ENCODE measurements at regions not wholly inside any gene's neighbourhood (a gene's known extent, or its start where the extent isn't known, plus 50 kb on each side); places are given as distances from the start of the nearest gene placed in this dataset.

DNA sequence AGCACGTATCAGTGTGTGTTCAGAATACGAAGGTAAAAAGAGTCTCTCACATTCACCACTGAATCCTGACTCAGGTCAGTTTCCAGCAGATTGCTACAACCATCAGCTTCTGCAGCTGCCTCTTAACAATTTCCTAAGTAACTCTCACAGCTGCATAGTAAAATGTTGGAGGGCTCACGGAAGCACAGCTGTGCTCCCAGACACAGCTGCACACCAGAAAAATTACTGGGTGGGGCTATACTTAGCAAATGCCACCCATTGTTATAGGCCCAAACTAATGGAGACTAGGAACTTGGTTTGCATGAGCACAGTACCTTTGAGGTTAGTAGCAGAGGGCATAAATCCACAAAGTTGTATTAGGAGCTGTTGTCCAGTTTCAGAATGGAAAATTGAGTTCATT is 153.9 kb upstream of the ERBB4 start:
- Histone ChIP-seq H3K4me3 (no peak overlapping the region), H4K20me1 (ENCODE audit: low read depth) (no peaks in the 10 kb centered on the region), H2AFZ (replicated peaks) (peak overlapping the region; percentile 36), H3K27me3 (no peaks in the 10 kb centered on the region), H3K4me1 (peaks cover 11% of the 10 kb centered on the region), H3K4me2 (peak overlapping the region; percentile 39), H3K36me3 (no peaks in the 10 kb centered on the region), H3K9me3 (ENCODE audit: low read depth) (no peaks in the 10 kb centered on the region), H3K9ac (no peak overlapping the region), H3K27ac (no peak overlapping the region), H3F3A (ENCODE audit: low read depth) (no peaks in the 10 kb centered on the region), H3K79me2 (ENCODE audit: low read depth) (no peaks in the 10 kb centered on the region)
- Mint-ChIP-seq H3K27ac (peak overlapping the region; percentile 85), H3K4me3 (peak overlapping the region; percentile 34), H3K9me3 (peaks cover 3% of the 10 kb centered on the region), H3K4me1 (peaks cover 12% of the 10 kb centered on the region), H3K36me3 (no peaks in the 10 kb centered on the region), H3K27me3 (ENCODE audit: insufficient read depth, low read depth) (no peaks in the 10 kb centered on the region)
- peak; percentile 18 for DNase-seq (ENCODE audit: low spot score)
- TF ChIP-seq, protein P1, sequence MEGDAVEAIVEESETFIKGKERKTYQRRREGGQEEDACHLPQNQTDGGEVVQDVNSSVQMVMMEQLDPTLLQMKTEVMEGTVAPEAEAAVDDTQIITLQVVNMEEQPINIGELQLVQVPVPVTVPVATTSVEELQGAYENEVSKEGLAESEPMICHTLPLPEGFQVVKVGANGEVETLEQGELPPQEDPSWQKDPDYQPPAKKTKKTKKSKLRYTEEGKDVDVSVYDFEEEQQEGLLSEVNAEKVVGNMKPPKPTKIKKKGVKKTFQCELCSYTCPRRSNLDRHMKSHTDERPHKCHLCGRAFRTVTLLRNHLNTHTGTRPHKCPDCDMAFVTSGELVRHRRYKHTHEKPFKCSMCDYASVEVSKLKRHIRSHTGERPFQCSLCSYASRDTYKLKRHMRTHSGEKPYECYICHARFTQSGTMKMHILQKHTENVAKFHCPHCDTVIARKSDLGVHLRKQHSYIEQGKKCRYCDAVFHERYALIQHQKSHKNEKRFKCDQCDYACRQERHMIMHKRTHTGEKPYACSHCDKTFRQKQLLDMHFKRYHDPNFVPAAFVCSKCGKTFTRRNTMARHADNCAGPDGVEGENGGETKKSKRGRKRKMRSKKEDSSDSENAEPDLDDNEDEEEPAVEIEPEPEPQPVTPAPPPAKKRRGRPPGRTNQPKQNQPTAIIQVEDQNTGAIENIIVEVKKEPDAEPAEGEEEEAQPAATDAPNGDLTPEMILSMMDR (IDR thresholded peaks at IDR 0.05) = no peak
- TF ChIP-seq EZH2 (IDR thresholded peaks at IDR 0.05) = no peak
- TF ChIP-seq EZH2phosphoT487 (IDR thresholded peaks at IDR 0.05) = no peak

DNA sequence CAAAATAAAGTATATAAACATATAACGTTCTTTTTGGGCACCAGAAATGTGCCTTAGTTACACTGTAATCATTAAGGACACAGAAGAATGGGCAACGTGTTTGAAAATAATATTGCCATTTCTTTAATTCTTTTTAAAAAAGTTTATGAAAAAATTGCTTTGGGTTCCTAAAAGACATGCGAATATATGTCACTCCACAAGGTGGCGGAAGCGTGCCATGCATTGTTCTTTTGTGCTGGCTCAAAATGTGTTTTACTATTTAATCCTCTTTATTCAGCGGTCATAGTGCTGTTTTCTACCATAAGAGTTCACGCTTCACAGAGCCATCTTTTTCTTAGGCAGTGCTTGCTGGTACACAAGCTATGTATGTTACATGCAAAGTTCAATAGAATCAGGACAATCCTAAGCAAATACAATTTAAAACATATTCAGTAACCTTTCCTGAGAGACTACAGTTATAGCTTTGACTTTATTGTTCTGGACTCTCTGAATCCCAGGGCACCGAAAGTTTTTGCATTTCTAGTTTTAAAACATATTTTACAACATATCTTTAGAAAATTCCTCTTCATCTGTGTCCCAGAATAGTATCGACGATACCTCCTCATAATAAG is 147.8 kb upstream of the ERBB4 start:
- H3K4me3 Mint-ChIP-seq = no peak overlapping the region
- no peaks in the 10 kb centered on the region for H3F3A ChIP-seq (ENCODE audit: low read depth)
- H3K9me3 ChIP-seq (ENCODE audit: low read depth) = no peaks in the 10 kb centered on the region
- TF ChIP-seq, protein P1 (IDR thresholded peaks at IDR 0.05) = peak; percentile 95
- TF ChIP-seq EZH2 (IDR thresholded peaks at IDR 0.05) = no peak
- DNase-seq (ENCODE audit: low spot score) = peak; percentile 70
- no peaks in the 10 kb centered on the region for H3K27me3 Mint-ChIP-seq (ENCODE audit: insufficient read depth, low read depth)
- H2AFZ ChIP-seq (replicated peaks) = peak overlapping the region; percentile 67
- H3K4me2 ChIP-seq = no peak overlapping the region
- no peaks in the 10 kb centered on the region for H3K36me3 Mint-ChIP-seq
- H3K36me3 ChIP-seq = no peaks in the 10 kb centered on the region
- no peaks in the 10 kb centered on the region for H4K20me1 ChIP-seq (ENCODE audit: low read depth)
- H3K4me1 Mint-ChIP-seq = peaks cover 5% of the 10 kb centered on the region
- no peak overlapping the region for H3K9ac ChIP-seq
- H3K27ac ChIP-seq = no peak overlapping the region
- H3K9me3 Mint-ChIP-seq = peaks cover 3% of the 10 kb centered on the region
- no peak overlapping the region for H3K4me3 ChIP-seq
- peaks cover 4% of the 10 kb centered on the region for H3K4me1 ChIP-seq
- peak overlapping the region; percentile 77 for H3K27ac Mint-ChIP-seq
- H3K79me2 ChIP-seq (ENCODE audit: low read depth) = no peaks in the 10 kb centered on the region
- H3K27me3 ChIP-seq = no peaks in the 10 kb centered on the region

DNA sequence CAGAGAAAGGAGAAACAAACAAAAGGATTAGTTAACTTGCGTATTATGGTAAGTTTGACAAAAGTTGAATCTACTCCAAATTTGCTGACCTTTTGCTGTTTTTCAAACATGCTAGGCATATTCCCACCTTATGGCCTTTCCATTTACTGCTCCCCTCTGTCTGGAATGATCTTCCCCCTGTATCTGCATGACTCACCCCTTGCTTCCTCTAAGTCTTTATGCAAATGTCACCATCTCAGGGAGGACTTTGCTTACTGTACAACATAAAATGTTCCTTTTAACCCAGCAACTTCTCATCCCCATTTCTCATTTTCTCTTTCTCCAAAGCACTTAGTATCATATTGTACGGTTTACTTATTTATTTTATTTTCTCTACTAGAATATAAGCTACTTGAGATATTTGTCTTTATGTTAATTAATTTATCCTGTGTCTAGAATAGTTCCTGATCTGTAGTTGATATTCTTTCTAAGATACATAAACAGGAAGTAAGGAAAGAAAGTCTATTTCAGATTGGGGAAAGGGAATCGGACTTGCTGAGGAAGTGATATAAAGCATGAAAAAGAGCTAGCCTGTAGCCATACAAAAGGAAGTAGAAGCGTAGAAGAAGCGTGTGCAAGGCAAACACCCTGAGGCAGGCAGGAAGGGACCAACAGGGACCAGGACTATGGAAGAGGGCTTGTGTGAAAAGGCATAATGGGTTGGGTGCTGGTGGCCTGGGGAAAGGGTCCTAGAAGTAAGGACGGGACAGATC is 144.9 kb upstream of the ERBB4 start:
- no peaks in the 10 kb centered on the region for H3K27me3 Mint-ChIP-seq (ENCODE audit: insufficient read depth, low read depth)
- Histone ChIP-seq H3K79me2 (ENCODE audit: low read depth) (no peaks in the 10 kb centered on the region), H3K4me3 (no peak overlapping the region), H4K20me1 (ENCODE audit: low read depth) (no peaks in the 10 kb centered on the region), H3K27me3 (no peaks in the 10 kb centered on the region), H3K27ac (no peak overlapping the region), H3F3A (ENCODE audit: low read depth) (no peaks in the 10 kb centered on the region), H3K9ac (no peak overlapping the region), H3K4me1 (peaks cover 4% of the 10 kb centered on the region), H3K4me2 (no peak overlapping the region), H2AFZ (replicated peaks) (no peak overlapping the region), H3K9me3 (ENCODE audit: low read depth) (no peaks in the 10 kb centered on the region), H3K36me3 (no peaks in the 10 kb centered on the region)
- DNase-seq (ENCODE audit: low spot score) = no peak
- no peak overlapping the region for H3K27ac Mint-ChIP-seq
- TF ChIP-seq EZH2 (IDR thresholded peaks at IDR 0.05) (no peak), EZH2phosphoT487 (IDR thresholded peaks at IDR 0.05) (no peak)
- TF ChIP-seq, protein P1 (IDR thresholded peaks at IDR 0.05) = no peak
- peaks cover 5% of the 10 kb centered on the region for H3K4me1 Mint-ChIP-seq
- no peaks in the 10 kb centered on the region for H3K9me3 Mint-ChIP-seq
- no peaks in the 10 kb centered on the region for H3K36me3 Mint-ChIP-seq
- no peak overlapping the region for H3K4me3 Mint-ChIP-seq
